ENCODE measurements at regions not wholly inside any gene's neighbourhood (a gene's known extent, or its start where the extent isn't known, plus 50 kb on each side); places are given as distances from the start of the nearest gene placed in this dataset.

- intact Hi-C loops (cut with micrococcal nuclease; ENCODE audit: unreplicated experiment), result no loop called here
- CTCF ChIA-PET, result no interaction called here
- no peaks in the 10 kb centered on the region for H4K20me1 ChIP-seq (ENCODE audit: insufficient read depth)
- no peak overlapping the region for H3K27ac ChIP-seq
- H3K9me2 ChIP-seq (ENCODE audit: insufficient read depth), result no peaks in the 10 kb centered on the region
- no peaks in the 10 kb centered on the region for H3F3A ChIP-seq (ENCODE audit: insufficient read depth, low read depth)
- no peak for DNase-seq
- POLR2A ChIA-PET (ENCODE audit: unreplicated experiment), result no interaction called here
- no peaks in the 10 kb centered on the region for H3K79me2 ChIP-seq (ENCODE audit: low read depth)
- no peak overlapping the region for H3K4me3 ChIP-seq
- H3K4me1 ChIP-seq (replicated peaks; ENCODE audit: insufficient read depth), result no peaks in the 10 kb centered on the region
- TF ChIP-seq EZH2 (IDR thresholded peaks at IDR 0.05; ENCODE audit: low read depth) (no peak), CTCF (conservative IDR thresholded peaks at IDR 0.05) (no peak)
- H3K9me3 ChIP-seq (ENCODE audit: insufficient read depth, low read depth), result no peaks in the 10 kb centered on the region
- no peak overlapping the region for H3K4me2 ChIP-seq
- BruUV-seq (replicated peaks), result no TSS peak
- no peak overlapping the region for H2AFZ ChIP-seq
- no peaks in the 10 kb centered on the region for H3K36me3 ChIP-seq (ENCODE audit: low read depth)
- no peaks in the 10 kb centered on the region for H3K27me3 ChIP-seq (ENCODE audit: insufficient read depth, low read depth)
Measured at GRCh38 chr2:78082555-78082954, 560.4 kb upstream of the LRRTM4 start.

GRCh38 chr2:78093436-78093835, 571.3 kb upstream of the LRRTM4 start:
- no peak overlapping the region for H3K4me2 ChIP-seq
- no peaks in the 10 kb centered on the region for H3K36me3 ChIP-seq (ENCODE audit: low read depth)
- ChIA-PET CTCF (no interaction called here), POLR2A (ENCODE audit: unreplicated experiment) (no interaction called here)
- H2AFZ ChIP-seq, result no peak overlapping the region
- no peaks in the 10 kb centered on the region for H3K9me2 ChIP-seq (ENCODE audit: insufficient read depth)
- H4K20me1 ChIP-seq (ENCODE audit: insufficient read depth), result no peaks in the 10 kb centered on the region
- H3K27ac ChIP-seq, result no peak overlapping the region
- DNase-seq, result no peak
- BruUV-seq (replicated peaks), result no TSS peak
- H3K9me3 ChIP-seq (ENCODE audit: insufficient read depth, low read depth), result no peaks in the 10 kb centered on the region
- intact Hi-C loops (cut with micrococcal nuclease; ENCODE audit: unreplicated experiment), result no loop called here
- H3K27me3 ChIP-seq (ENCODE audit: insufficient read depth, low read depth), result no peaks in the 10 kb centered on the region
- H3F3A ChIP-seq (ENCODE audit: insufficient read depth, low read depth), result no peaks in the 10 kb centered on the region
- H3K4me3 ChIP-seq, result no peak overlapping the region
- TF ChIP-seq EZH2 (IDR thresholded peaks at IDR 0.05; ENCODE audit: low read depth) (no peak), CTCF (conservative IDR thresholded peaks at IDR 0.05) (no peak)
- peaks cover 1% of the 10 kb centered on the region; the same call in 1 of the 2 replicates for H3K79me2 ChIP-seq (ENCODE audit: low read depth)
- no peaks in the 10 kb centered on the region for H3K4me1 ChIP-seq (replicated peaks; ENCODE audit: insufficient read depth)

GRCh38 chr2:78109272-78109671, 587.1 kb upstream of the LRRTM4 start:
- Histone ChIP-seq H3K79me2 (ENCODE audit: low read depth) (no peaks in the 10 kb centered on the region), H3K9me3 (ENCODE audit: insufficient read depth, low read depth) (no peaks in the 10 kb centered on the region), H3K36me3 (ENCODE audit: low read depth) (no peaks in the 10 kb centered on the region), H2AFZ (no peak overlapping the region), H3K9me2 (ENCODE audit: insufficient read depth) (no peaks in the 10 kb centered on the region), H3F3A (ENCODE audit: insufficient read depth, low read depth) (no peaks in the 10 kb centered on the region), H3K4me2 (no peak overlapping the region), H4K20me1 (ENCODE audit: insufficient read depth) (no peaks in the 10 kb centered on the region), H3K27me3 (ENCODE audit: insufficient read depth, low read depth) (no peaks in the 10 kb centered on the region), H3K27ac (no peak overlapping the region), H3K4me1 (replicated peaks; ENCODE audit: insufficient read depth) (no peaks in the 10 kb centered on the region), H3K4me3 (no peak overlapping the region)
- ChIA-PET CTCF (no interaction called here), POLR2A (ENCODE audit: unreplicated experiment) (no interaction called here)
- BruUV-seq (replicated peaks), result no TSS peak
- intact Hi-C loops (cut with micrococcal nuclease; ENCODE audit: unreplicated experiment), result no loop called here
- TF ChIP-seq CTCF (conservative IDR thresholded peaks at IDR 0.05) (no peak), EZH2 (IDR thresholded peaks at IDR 0.05; ENCODE audit: low read depth) (no peak)
- DNase-seq, result no peak

All from PC-9 (cell line).